SK-N-SH (cell line): ENCODE measurements at regions not wholly inside any gene's neighbourhood (a gene's known extent, or its start where the extent isn't known, plus 50 kb on each side); places are given as distances from the start of the nearest gene placed in this dataset.

ENCODE experiments used
- CTCF ChIA-PET: fragments of 300-600, 350-600 bp; formaldehyde crosslinking; extraction: SDS; loops from one replicate; lab custom pipeline; 2021; lab: Yijun Ruan, JAX
- POLR2A ChIA-PET: fragments of 350-600 bp; sonication (Branson Sonifier 250); formaldehyde crosslinking; extraction: SDS; loops from one replicate; lab custom pipeline; 2020; ENCODE audit warnings: antibody characterized with exemption, inconsistent platforms; lab: Yijun Ruan, JAX
- DNase-seq: peaks from one replicate; pipeline ENCODE4 v3.0.0; 2012
- H2AFZ ChIP-seq: fragments of 200-600 bp; sonication (generic); 2 replicates; pipeline ENCODE4 v1.8.1; 2016; ENCODE audit warnings: antibody characterized with exemption, mild to moderate bottlenecking, low read depth
- H3F3A ChIP-seq: fragments of 200-600 bp; sonication (generic); replicated peaks from 2 replicates; pipeline ENCODE3; 2016; ENCODE audit warnings: antibody characterized with exemption, mild to moderate bottlenecking; ENCODE audit not compliant: insufficient read depth
- H3K27ac ChIP-seq, 2 experiments: fragments of 200-500 bp in 1 of 2; fragments of 200-600 bp in 1 of 2; sonication (Bioruptor generic) in 1 of 2; sonication (generic), shearing (Covaris generic) in 1 of 2; 2 replicates each; pipeline versions ENCODE4 v1.5.1 to v1.6.1; 2014 to 2016; ENCODE audit warnings: low read depth in 2 of 2, inconsistent platforms in 1 of 2, low read length in 1 of 2, mild to moderate bottlenecking in 1 of 2, mixed read lengths in 1 of 2
- H3K27me3 ChIP-seq: fragments of 200-600 bp; sonication (generic), shearing (Covaris generic); 2 replicates; pipeline ENCODE4 v1.6.1; 2016; ENCODE audit warnings: mixed run types; ENCODE audit not compliant: insufficient read depth
- H3K36me3 ChIP-seq, 2 experiments: fragments of 200-500 bp in 1 of 2; fragments of 200-600 bp in 1 of 2; sonication (Bioruptor generic) in 1 of 2; sonication (generic) in 1 of 2; replicated peaks in 1 of 2; 2 replicates each; pipeline versions ENCODE3 to v1.5.1; 2014 to 2016; ENCODE audit warnings: low read length in 1 of 2, mild to moderate bottlenecking in 1 of 2; ENCODE audit not compliant: insufficient read depth in 2 of 2, control insufficient read depth in 1 of 2
- H3K4me1 ChIP-seq, 2 experiments: fragments of 200-500 bp in 1 of 2; fragments of 200-600 bp in 1 of 2; sonication (Bioruptor generic) in 1 of 2; sonication (generic), shearing (Covaris generic) in 1 of 2; 2 replicates each; pipeline versions ENCODE4 v1.5.1 to v1.6.1; 2014 to 2016; ENCODE audit warnings: low read depth in 1 of 2, low read length in 1 of 2, mixed run types in 1 of 2; ENCODE audit not compliant: insufficient read depth in 2 of 2, control insufficient read depth in 1 of 2
- H3K4me2 ChIP-seq: fragments of 200-600 bp; sonication (generic), shearing (Covaris generic); 2 replicates; pipeline ENCODE4 v1.6.1; 2017; ENCODE audit warnings: mixed run types
- H3K4me3 ChIP-seq, 2 experiments: fragments of 200-500 bp in 1 of 2; fragments of 200-600 bp in 1 of 2; sonication (Bioruptor generic) in 1 of 2; sonication (generic), shearing (Covaris generic) in 1 of 2; 2 replicates each; pipeline versions ENCODE4 v1.5.1 to v1.8.1; 2014 to 2016; ENCODE audit warnings: low read depth in 2 of 2, inconsistent platforms in 1 of 2, low read length in 1 of 2, mild to moderate bottlenecking in 1 of 2, mixed read lengths in 1 of 2, moderate library complexity in 1 of 2
- H3K79me2 ChIP-seq: fragments of 200-600 bp; sonication (generic); 2 replicates; pipeline ENCODE4 v1.8.1; 2017; ENCODE audit warnings: mild to moderate bottlenecking; ENCODE audit not compliant: insufficient read depth
- H3K9ac ChIP-seq: fragments of 200-600 bp; sonication (generic); 2 replicates; pipeline ENCODE4 v1.6.1; 2017; ENCODE audit warnings: mixed run types
- H3K9me2 ChIP-seq: fragments of 200-600 bp; sonication (generic); 2 replicates; pipeline ENCODE4 v1.6.1; 2017; ENCODE audit warnings: mixed run types
- H3K9me3 ChIP-seq: fragments of 200-600 bp; sonication (generic); 2 replicates; pipeline ENCODE4 v1.6.1; 2017; ENCODE audit warnings: mixed run types, mild to moderate bottlenecking, moderate library complexity
- H4K20me1 ChIP-seq: fragments of 200-600 bp; sonication (generic); 2 replicates; pipeline ENCODE4 v1.6.1; 2017; ENCODE audit warnings: mild to moderate bottlenecking, mixed run types; ENCODE audit not compliant: insufficient read depth
- FOXM1 ChIP-seq: IDR thresholded peaks from 2 replicates; pipeline ENCODE4 v1.4.0; 2012; ENCODE audit warnings: low read depth, mild to moderate bottlenecking
- GATA2 ChIP-seq: sonication (generic); formaldehyde crosslinking; IDR thresholded peaks from 2 replicates; pipeline ENCODE4 v1.5.0; 2020; ENCODE audit warnings: mild to moderate bottlenecking, missing genetic modification reagents
- MEF2A ChIP-seq: IDR thresholded peaks from 2 replicates; pipeline ENCODE4 v1.4.0; 2012; ENCODE audit warnings: low read depth, borderline replicate concordance
- MXI1 ChIP-seq: IDR thresholded peaks from 2 replicates; pipeline ENCODE4 v1.6.1; 2012; ENCODE audit warnings: mild to moderate bottlenecking, low read depth, low read length, improper control_type of control experiment
- NRF1 ChIP-seq: IDR thresholded peaks from 2 replicates; pipeline ENCODE4 v1.6.1; 2012; ENCODE audit warnings: low read depth, mild to moderate bottlenecking, low read length
- RAD21 ChIP-seq: IDR thresholded peaks from 2 replicates; pipeline ENCODE4 v1.6.1; 2012; ENCODE audit warnings: mild to moderate bottlenecking, low read length
- RCOR1 ChIP-seq: fragments of 150-350 bp; IDR thresholded peaks from 2 replicates; pipeline ENCODE4 v1.6.1; 2017; ENCODE audit warnings: antibody characterized with exemption, low read length
- RXRA ChIP-seq: IDR thresholded peaks from 2 replicates; pipeline ENCODE4 v1.4.0; 2012; ENCODE audit warnings: low read depth, mild to moderate bottlenecking, borderline replicate concordance
- SIN3A ChIP-seq: IDR thresholded peaks from 2 replicates; pipeline ENCODE4 v1.6.1; 2012; ENCODE audit warnings: low read depth, mild to moderate bottlenecking, low read length, moderate library complexity, borderline replicate concordance
- SMC3 ChIP-seq: IDR thresholded peaks from 2 replicates; pipeline ENCODE4 v1.6.1; 2012; ENCODE audit warnings: low read depth, low read length, improper control_type of control experiment
- TEAD4 ChIP-seq: IDR thresholded peaks from 2 replicates; pipeline ENCODE4 v1.4.0; 2012; ENCODE audit warnings: mild to moderate bottlenecking, borderline replicate concordance; ENCODE audit not compliant: insufficient read depth
- WGBS: methylation state at CpG from one replicate; pipeline ENCODE4 v1.1.6; 2017; ENCODE audit warnings: low lambda C conversion rate; 5-methylcytosine and 5-hydroxymethylcytosine counted together
- TF ChIP-seq, protein P1 (sequence below): IDR thresholded peaks from 2 replicates; pipeline ENCODE4 v1.6.1; 2012; ENCODE audit warnings: mild to moderate bottlenecking, low read depth, low read length, moderate library complexity
- TF ChIP-seq, protein P2 (sequence below): IDR thresholded peaks from 2 replicates; pipeline ENCODE4 v1.4.0; 2012; ENCODE audit warnings: low read depth
- TF ChIP-seq, protein P3 (sequence below): fragments of 150-350 bp; IDR thresholded peaks from 2 replicates; pipeline ENCODE4 v1.6.1; 2017; ENCODE audit warnings: antibody characterized with exemption, low read length, low read depth, borderline replicate concordance
- TF ChIP-seq, protein P4 (sequence below): IDR thresholded peaks from 2 replicates; pipeline ENCODE4; 2012
- TF ChIP-seq, protein P5 (sequence below): IDR thresholded peaks from 2 replicates; pipeline ENCODE4 v1.4.0; 2012; ENCODE audit warnings: low read depth, borderline replicate concordance
- TF ChIP-seq, protein P6 (sequence below): fragments of 150-350 bp; IDR thresholded peaks from 2 replicates; pipeline ENCODE4 v1.6.1; 2016; ENCODE audit warnings: mild to moderate bottlenecking, low read depth, low read length
- TF ChIP-seq, protein P7 (sequence below): IDR thresholded peaks from 2 replicates; pipeline ENCODE4 v1.4.0; 2012; ENCODE audit warnings: low read depth, borderline replicate concordance

DNA sequence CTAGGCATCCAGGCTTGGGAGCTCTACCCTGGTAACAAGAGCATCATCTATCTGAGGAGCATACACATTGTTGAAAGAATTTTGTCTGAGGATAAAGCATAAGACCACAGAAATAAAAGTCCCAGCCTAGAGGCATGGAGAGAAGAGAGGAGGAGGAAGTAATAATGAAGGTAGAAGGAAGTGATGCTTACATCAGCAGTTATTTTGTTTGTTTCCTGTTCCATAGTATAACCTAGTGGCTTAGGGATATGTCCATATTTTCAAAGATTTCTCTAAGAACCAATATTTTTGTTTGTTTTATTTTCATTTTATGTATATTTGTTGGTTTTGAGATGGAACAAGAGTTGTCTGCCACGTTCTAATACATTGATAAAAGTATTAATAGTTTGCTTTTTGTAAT lies 407.4 kb upstream of the SETBP1 start:
- WGBS, result 23% methylated on average over 1 of the region's 1 CpG
- DNase-seq, result no peak
- Histone ChIP-seq H3F3A (no peaks in the 10 kb centered on the region), H3K4me3 (no peak overlapping the region)
- TF ChIP-seq, protein P1, sequence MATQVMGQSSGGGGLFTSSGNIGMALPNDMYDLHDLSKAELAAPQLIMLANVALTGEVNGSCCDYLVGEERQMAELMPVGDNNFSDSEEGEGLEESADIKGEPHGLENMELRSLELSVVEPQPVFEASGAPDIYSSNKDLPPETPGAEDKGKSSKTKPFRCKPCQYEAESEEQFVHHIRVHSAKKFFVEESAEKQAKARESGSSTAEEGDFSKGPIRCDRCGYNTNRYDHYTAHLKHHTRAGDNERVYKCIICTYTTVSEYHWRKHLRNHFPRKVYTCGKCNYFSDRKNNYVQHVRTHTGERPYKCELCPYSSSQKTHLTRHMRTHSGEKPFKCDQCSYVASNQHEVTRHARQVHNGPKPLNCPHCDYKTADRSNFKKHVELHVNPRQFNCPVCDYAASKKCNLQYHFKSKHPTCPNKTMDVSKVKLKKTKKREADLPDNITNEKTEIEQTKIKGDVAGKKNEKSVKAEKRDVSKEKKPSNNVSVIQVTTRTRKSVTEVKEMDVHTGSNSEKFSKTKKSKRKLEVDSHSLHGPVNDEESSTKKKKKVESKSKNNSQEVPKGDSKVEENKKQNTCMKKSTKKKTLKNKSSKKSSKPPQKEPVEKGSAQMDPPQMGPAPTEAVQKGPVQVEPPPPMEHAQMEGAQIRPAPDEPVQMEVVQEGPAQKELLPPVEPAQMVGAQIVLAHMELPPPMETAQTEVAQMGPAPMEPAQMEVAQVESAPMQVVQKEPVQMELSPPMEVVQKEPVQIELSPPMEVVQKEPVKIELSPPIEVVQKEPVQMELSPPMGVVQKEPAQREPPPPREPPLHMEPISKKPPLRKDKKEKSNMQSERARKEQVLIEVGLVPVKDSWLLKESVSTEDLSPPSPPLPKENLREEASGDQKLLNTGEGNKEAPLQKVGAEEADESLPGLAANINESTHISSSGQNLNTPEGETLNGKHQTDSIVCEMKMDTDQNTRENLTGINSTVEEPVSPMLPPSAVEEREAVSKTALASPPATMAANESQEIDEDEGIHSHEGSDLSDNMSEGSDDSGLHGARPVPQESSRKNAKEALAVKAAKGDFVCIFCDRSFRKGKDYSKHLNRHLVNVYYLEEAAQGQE, result no peak
- TF ChIP-seq, protein P2, sequence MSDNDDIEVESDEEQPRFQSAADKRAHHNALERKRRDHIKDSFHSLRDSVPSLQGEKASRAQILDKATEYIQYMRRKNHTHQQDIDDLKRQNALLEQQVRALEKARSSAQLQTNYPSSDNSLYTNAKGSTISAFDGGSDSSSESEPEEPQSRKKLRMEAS, result no peak
- TF ChIP-seq RCOR1 (no peak), MEF2A (no peak), SMC3 (no peak), FOXM1 (no peak), RAD21 (no peak), SIN3A (no peak), RXRA (no peak), GATA2 (CRISPR knock-in tag) (no peak), TEAD4 (no peak), MXI1 (no peak), NRF1 (no peak)
- TF ChIP-seq, protein P3, sequence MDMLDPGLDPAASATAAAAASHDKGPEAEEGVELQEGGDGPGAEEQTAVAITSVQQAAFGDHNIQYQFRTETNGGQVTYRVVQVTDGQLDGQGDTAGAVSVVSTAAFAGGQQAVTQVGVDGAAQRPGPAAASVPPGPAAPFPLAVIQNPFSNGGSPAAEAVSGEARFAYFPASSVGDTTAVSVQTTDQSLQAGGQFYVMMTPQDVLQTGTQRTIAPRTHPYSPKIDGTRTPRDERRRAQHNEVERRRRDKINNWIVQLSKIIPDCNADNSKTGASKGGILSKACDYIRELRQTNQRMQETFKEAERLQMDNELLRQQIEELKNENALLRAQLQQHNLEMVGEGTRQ, result no peak
- TF ChIP-seq, protein P4, sequence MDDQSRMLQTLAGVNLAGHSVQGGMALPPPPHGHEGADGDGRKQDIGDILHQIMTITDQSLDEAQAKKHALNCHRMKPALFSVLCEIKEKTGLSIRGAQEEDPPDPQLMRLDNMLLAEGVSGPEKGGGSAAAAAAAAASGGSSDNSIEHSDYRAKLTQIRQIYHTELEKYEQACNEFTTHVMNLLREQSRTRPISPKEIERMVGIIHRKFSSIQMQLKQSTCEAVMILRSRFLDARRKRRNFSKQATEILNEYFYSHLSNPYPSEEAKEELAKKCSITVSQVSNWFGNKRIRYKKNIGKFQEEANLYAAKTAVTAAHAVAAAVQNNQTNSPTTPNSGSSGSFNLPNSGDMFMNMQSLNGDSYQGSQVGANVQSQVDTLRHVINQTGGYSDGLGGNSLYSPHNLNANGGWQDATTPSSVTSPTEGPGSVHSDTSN, result no peak
- TF ChIP-seq, protein P5, sequence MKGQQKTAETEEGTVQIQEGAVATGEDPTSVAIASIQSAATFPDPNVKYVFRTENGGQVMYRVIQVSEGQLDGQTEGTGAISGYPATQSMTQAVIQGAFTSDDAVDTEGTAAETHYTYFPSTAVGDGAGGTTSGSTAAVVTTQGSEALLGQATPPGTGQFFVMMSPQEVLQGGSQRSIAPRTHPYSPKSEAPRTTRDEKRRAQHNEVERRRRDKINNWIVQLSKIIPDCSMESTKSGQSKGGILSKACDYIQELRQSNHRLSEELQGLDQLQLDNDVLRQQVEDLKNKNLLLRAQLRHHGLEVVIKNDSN, result no peak
- TF ChIP-seq, protein P6, sequence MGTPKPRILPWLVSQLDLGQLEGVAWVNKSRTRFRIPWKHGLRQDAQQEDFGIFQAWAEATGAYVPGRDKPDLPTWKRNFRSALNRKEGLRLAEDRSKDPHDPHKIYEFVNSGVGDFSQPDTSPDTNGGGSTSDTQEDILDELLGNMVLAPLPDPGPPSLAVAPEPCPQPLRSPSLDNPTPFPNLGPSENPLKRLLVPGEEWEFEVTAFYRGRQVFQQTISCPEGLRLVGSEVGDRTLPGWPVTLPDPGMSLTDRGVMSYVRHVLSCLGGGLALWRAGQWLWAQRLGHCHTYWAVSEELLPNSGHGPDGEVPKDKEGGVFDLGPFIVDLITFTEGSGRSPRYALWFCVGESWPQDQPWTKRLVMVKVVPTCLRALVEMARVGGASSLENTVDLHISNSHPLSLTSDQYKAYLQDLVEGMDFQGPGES, result no peak
- TF ChIP-seq, protein P7, sequence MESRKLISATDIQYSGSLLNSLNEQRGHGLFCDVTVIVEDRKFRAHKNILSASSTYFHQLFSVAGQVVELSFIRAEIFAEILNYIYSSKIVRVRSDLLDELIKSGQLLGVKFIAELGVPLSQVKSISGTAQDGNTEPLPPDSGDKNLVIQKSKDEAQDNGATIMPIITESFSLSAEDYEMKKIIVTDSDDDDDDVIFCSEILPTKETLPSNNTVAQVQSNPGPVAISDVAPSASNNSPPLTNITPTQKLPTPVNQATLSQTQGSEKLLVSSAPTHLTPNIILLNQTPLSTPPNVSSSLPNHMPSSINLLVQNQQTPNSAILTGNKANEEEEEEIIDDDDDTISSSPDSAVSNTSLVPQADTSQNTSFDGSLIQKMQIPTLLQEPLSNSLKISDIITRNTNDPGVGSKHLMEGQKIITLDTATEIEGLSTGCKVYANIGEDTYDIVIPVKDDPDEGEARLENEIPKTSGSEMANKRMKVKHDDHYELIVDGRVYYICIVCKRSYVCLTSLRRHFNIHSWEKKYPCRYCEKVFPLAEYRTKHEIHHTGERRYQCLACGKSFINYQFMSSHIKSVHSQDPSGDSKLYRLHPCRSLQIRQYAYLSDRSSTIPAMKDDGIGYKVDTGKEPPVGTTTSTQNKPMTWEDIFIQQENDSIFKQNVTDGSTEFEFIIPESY, result no peak
- TF ChIP-seq, all 33 proteins: peak for 0
- Histone ChIP-seq H2AFZ (no peak overlapping the region), H3K36me3 (no peaks in the 10 kb centered on the region), H3K27me3 (no peaks in the 10 kb centered on the region), H3K9me3 (no peaks in the 10 kb centered on the region), H3K4me1 (no peaks in the 10 kb centered on the region), H3K9me2 (no peaks in the 10 kb centered on the region), H3K27ac (no peak overlapping the region), H4K20me1 (no peaks in the 10 kb centered on the region), H3K4me2 (no peak overlapping the region), H3K9ac (no peak overlapping the region), H3K79me2 (no peaks in the 10 kb centered on the region)
- ChIA-PET POLR2A (no interaction called here), CTCF (interaction anchor here (0.6 to 1.7 kb wide), 2 partner anchors 142 to 766 kb away, joined by 3 read pairs; no protein-coding TSS in a partner anchor)
